GM19372 (cell line): ENCODE measurements at regions not wholly inside any gene's neighbourhood (a gene's known extent, or its start where the extent isn't known, plus 50 kb on each side); places are given as distances from the start of the nearest gene placed in this dataset.

ENCODE experiments used
- ATAC-seq: cut with Tn5 transposase; IDR thresholded peaks from one replicate; pipeline ENCODE4 v1.9.1; 2021; ENCODE audit warnings: mild to moderate bottlenecking, low read depth, moderate library complexity; ENCODE audit not compliant: unreplicated experiment

DNA sequence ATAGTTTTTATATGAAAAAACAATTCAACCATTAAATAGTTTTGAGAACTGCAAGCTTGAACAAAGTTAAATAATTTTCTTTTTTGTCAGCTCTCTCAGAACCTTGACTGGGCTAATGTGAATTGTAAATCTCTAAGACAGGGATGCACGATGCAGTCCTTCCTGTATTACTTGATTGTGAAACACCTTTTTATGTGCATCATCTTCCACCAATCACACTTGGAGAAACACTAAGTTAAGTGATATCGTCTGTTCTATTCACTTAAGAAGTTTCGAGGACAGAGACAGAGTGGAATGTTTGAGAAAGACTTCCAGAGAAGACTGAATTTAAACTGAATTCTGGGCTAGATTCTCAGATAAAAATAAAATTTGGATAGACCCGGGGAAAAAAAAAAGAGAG is 238.2 kb downstream of the MREG start:
- no peak for ATAC-seq

DNA sequence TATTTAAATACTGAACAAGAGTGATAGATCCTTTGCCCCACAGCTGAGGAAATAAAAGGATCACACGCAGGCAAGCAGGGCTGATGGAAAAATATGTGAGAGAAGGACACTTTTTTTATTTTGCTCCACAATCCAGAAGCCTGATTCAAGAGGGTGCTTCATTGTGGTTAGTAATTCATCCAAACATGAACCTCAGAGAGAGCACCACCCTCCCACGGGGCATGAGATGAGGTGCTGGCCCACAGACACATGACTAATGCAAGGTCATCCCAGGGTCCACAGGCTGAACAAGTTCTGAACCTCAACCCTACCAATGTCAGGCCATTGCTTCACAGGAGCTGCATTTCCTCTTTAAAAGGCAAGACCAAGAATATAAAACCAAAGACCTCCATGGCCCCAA is 239.6 kb downstream of the MREG start:
- ATAC-seq: no peak

DNA sequence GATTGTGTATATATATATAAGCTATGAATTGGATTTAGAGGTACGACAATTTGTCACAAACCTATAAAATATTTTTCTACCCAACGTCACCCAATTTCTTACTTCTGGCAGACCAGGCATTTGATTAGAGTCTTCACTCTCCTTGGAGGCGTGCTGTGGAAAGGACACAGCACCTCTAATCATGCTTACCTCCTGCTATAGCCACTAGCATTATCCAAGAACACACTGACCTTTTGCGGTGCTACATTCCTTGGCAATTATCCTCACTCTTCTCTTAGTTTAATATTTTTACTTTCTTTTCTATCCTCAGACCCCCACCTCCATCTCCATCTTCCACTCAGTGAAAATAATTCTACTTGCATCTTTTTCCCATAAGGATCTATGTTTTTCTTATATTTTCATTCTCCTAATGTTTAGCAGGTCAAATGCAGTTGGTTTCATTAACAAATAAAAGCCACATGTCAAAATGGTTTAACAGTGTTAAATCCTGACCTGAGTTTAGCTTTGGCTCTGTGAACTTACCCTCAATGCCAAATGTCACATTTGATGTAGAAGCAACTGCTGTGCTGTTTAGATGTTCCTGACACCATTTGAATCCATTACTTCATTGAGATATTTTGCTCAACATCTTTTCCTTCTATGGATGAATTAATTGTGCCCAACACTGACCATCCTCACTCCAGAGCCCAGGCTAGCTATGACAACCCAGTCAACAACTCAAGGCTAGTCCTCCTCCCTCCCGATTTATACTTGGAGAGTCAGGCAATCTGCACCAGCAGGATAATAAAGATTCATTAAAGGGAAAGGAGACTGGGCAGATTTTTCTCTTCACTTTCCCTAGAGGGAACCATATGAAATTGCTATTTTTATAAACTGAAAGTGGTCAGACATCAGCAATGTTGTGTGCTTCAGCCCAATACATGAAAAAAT is 240.5 kb downstream of the MREG start:
- ATAC-seq: no peak

DNA sequence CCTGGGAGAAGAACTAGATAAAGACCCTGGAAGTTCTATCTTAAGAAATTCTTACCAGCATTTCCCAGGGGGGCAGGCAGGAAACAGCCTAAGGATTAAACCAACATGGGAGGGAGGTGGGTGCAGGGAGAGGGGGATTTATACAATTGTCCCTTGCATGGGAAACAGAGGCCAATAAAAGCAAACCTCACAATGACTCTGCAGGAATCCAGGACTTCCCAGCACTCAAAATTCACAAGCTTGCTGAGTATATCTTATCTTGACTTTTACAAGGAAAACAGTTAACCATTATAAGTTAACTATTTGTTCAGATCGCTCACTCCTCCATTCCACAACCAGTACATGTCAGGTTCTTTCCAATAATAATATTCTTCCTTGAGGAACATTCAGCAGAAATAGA is 241.3 kb downstream of the MREG start:
- no peak for ATAC-seq

DNA sequence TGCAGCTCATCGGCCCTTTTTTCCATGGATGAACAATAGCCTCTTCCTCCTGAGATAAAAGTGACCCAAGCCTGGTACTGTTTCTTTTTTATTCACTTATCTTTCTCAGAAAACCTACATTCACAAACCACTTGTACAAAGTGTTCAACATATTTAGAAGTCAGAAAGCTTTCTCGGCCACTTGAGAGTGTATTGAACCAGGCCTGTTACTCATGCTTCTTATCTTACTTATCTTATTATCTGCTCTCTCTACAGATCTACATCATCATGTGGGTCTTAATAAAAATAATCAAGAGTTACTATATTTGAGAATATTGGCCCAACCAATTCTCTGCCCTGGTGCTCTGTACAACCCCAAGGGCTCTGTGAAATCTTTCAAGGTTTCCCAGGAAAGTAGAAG is 242.1 kb downstream of the MREG start:
- no peak for ATAC-seq

DNA sequence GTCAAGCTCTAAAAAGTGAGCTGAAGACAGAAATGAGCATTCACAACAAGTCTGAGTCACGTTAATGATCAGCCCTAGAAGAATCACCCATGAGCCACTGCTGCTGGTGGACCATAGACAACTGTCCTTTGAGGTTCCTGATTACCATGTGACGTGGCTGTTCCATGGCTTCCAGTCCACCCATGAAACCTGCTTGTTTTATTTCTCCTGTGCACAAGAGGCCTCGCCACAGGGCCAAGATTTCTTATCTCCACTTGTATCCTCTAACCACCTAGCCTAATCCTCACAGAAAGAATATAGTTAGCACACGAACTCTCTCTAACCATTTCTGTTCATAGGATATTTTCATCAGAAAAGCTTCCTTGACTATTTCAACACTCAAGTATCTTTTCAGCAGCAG is 242.7 kb downstream of the MREG start:
- no peak for ATAC-seq

DNA sequence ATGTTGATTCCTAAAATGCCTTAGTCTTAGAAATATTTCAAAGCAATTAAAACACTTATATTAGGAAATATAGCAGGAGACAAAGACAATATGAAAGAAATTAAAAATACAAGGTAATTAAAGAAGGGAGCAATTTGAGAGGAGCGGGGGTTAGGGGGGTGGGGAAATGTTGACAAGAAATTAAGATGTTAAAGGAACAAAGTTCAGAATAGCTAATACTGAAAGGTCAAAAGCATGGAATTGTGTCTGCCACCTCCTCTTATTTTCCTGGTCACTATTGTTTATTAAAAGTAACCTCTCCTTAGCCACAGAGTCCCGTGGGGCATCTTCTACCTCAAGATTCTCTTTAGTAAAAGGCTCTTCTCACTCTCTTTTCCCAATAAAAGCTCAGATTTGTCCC is 244.1 kb downstream of the MREG start:
- ATAC-seq: no peak

DNA sequence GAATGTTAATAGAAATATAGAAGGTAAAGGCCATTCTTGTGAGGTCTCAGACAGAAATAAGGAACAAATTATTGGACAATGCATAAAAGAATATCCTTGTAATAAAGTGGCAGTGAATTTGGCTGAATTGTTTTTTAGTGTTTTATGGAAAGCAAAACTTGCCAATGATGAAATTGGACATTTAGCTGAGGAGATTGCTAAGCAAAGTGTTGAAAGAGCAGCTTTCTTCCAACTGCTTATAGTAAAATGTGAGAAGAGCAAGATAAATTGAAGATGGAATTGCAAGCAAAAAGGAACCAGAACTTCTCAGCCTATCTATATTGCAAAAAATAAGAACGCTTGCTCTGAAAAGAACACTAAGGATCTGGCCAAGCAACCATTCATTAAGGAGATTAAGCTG is 245.7 kb downstream of the MREG start:
- no peak for ATAC-seq

DNA sequence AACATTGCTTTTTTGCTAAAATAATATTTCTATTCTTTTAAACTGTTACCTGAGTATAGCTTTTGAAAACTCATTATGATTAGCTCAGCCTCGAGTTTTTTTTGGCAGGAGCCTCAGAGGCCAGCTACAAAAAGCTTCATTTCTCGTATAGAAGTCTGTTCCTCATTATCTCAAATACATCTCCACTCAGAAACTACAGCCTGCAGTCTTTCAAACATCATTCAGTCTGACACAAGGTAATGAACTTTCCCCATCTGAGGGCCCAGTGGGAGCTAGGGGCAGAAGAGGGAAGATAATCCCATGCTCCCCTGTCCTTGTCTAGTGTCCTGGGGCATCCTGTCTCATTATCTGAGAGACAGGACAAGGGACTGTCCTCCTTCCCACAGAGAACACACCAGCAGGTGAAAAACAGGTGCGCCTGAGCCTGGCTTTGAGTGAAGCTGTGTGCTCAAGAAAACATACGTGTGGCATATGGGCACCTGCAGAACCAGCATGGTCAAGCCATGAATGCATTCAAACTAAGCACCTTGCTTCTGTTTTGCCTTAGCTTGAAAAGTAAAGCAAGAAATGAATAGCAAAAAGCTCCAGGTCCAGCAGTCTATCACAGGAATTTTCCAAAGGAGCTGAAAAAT is 247.5 kb downstream of the MREG start:
- no peak for ATAC-seq

DNA sequence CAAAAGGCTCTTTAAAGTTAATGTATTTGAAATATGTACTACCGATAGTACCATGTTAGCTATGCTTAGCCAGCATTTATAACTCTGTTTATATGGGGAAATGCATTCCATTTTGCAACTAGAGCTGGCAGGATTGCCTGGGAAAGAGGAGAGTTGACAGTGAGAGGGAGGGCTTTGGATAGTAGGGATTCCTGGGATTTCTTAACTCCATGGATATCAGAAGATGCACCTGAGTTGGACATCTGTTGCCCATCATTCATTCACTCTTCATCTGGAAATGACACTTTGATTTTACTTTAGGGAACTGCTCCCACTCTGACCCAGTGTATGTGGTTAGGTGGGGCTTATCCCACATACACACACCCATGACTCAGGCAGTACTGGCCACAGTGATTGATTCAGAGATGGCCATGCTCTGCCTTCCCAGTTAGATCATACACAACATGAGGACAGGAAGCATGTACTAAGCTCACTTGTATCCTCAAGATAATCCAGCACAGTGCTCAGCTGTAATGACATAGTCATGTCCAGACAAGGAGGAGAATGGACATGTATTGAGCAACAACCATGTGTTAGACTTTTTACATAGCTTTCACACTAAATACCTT is 248.8 kb downstream of the MREG start:
- no peak for ATAC-seq

DNA sequence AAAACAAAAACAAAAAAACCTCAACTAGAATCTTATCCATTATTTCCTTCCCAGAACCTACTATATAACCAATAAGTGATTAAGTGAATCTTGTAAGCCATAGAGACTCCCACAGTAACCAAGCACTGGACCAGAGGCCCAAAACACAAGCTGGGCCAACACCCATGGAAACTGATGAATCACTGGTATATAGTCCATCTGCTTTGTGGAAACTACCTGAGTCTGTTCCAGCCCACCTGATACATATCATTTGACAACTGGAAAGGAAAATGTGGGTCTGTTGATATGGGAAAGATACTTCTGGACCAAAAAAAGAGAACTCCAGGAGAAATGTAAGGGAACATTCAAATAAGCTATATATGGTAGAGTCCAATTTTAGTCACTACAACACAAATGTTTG is 252.8 kb downstream of the MREG start:
- no peak for ATAC-seq

DNA sequence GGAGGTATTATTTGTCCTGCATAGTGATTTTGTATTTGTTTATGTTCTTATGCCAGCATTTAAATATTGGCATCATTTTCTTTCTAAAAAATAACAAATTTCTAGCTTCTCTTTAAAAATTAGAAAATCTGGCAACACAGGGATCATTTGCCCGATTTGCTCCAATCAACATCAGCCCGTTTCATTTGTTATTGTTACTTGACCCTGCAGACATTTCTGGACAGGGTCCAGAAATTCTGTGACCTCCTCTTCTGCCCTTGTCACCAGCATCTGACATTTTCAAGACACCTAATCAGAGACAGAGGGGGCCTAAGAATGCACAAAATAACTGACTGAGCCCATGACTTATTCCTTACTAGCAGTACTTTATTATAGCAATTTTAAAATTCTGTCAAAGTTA is 253.3 kb downstream of the MREG start:
- ATAC-seq: no peak

DNA sequence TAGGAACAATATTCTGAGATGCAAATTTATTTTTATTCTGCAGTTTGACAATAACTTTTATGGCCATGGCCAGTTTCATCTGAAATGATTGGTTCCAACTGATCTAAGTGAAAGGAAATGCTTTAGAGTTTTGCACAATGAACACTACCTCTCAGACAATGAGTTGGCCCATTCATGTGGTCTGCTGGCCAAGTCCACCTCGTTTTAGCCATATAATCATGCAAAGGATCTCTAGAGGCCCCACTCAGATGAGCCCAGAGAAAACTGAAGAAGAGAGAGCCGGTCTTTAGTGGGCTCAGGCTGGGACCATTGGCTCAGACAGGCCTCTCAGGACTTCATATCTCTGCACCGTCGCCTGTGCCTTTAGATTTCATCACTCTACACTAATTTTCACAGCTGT is 254.7 kb downstream of the MREG start:
- no peak for ATAC-seq

DNA sequence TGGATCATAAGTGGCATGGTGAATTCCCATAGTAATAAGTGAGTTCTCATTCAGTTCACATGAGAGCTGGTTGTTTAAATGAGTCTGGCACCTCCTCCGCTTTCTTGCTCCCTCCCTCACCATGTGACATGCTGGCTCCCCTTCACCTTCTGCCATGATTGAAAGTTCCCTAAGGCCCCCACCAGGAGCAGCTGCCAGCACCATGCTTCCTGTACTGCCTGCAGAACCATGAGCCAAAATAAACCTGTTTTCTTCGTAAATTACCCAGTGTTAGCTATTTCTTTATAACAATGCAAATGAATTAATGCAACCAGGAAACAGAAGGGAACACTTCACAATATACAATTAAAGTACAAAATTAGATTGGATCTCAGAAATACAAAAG is 257.0 kb downstream of the MREG start:
- ATAC-seq: no peak

DNA sequence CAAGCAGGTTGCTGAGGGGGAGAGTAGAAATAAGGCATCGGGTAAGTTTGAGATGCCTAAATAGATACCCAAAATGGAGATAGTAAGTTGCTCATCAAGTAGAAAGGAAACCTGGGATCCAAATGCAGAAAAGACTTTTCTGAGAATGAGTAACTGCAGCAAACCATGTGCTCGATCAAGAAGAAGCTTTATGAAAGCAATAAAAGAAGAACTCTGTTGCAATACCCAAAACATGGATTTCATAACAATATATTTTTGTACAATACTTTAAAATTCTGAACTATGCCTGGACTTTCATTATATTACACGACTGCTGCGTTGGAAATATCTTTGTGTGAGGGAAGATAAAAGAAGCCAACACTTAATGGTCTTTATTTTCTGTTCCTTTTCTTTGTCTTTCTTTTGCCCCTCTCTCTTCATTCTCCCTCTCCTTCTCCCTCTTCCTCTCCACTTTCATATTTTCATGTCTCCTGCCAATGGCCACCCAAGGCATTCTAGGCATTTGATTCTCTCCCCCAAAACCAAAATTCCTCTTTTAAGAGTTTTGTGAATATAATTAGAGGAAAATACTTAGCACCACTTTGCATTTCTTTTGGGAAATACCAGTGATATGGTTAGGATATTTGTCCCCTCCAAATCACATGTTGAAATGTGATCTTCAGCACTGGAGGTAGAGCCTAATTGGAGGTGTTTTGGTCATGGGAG is 257.6 kb downstream of the MREG start:
- no peak for ATAC-seq

DNA sequence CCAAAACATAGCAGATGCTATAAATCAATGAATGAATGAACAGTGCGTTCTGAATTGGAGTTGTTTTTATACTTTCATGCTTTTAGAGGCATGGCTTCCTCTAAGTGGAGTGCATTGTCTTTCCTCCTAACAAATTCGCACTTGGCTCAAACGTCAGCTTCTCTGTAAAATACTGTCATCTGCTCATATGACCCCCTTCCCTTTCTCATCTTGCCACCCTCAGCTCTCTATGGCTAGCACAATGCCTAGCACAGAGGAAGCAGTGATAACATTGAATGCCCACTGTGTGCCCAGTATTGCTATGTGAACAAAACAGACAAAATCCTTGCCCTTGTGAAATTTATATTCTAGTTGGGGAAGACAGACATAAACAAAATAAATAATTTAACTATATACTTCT is 258.8 kb downstream of the MREG start:
- no peak for ATAC-seq

DNA sequence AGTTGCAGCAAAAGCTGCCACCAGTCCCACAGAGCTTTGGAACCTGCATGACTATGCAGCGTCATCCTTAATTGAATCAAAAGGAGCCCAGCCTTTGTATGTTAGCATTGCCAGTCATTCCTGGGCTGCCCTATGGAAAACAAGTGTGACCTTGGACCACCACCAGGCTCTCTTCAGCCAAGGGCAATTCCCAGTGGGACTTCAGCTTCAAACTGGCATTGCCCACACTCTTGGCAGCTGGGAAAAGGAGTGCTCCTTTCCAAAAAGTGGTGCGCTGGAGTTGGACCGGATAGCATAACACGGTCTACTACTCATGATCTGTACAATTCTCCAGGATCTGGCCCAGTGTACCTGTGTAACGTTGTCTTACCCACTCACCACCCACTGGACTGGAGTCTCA is 259.5 kb downstream of the MREG start:
- no peak for ATAC-seq

DNA sequence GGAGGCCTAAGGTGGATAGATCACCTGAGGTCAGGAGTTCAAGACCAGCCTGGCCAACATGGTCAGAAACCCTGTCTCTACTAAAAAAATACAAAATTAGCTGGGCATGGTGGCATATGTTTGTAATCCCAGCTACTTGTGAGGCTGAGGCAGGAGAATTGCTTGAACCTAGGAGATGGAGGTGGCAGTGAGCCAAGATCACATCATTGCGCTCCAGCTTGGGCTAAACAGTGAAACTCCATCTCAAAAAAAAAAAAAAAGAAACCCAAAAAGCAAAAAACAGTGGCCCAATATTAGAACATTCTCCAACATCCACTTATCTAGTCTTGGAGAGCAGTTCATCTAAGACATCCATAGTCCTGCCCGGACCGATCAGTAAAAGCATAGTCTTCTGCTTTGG is 260.4 kb downstream of the MREG start:
- ATAC-seq: no peak

DNA sequence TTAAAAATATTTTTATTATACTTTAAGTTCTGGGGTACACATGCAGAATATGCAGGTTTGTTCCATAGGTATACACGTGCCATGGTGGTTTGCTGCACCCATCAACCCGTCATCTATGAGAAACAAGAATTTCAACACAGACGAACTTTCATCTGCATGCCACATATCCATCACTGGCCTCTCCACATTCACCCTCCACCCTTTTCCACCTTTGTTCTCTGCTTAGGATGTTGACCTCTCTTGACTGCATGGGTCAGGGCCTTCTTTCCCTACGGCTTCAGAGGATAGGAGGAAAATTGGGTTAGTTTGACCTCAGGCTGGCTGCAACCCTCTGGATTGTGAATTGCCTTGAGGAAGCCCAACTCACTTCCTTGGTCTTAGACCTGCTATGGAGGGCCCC is 260.9 kb downstream of the MREG start:
- ATAC-seq: no peak

DNA sequence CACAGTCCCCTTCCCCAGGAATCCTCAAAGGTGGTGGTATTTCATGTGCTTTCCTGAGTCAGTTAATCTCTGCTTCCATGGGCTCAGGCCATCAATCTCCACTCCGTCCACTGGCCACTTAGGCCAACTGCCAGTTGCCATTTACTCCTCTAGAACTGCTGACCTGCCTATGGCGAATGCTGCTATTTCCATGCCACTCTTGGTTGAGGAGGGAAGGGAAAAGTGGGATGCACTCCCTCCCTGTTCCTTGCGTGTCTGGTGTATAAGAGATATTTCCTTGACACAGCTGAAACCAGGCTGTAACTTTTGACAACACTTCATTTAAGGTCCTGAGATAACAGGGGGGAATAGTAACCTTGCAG is 261.5 kb downstream of the MREG start:
- no peak for ATAC-seq

DNA sequence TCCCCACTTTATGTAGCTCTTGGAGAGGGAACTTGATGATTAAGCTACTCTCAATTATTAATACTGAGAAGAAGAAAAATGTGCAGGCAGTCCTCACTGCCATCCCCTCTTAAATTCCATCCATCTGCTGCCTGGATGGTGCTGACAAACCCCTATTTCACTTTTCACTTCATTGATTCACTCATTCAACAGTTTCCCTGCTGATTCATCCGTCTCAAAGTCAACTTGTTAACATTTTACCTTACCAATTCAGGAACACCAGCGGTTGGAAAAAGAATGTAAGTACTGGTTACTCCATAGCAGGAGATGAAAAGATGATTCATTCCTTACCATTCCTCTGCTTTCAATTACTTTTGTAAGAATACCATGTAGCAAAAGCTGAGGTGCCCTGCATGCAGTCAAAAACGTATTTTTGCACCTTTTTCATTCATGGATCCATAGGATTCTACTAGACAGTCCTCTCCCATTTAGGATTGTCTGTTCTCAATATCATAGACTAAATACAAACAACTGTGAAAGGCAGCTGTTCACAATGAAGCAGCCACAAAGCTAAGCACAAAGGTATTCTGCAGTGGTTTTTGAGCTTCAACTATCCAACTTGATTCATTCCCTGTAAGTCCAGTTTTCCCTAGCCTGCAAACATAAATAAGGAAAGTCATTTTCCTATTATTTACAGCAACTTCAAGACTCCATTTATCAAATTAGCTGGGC is 262.0 kb downstream of the MREG start:
- no peak for ATAC-seq
